Right lobe of liver (tissue), 6 donors: ENCODE measurements at regions not wholly inside any gene's neighbourhood (a gene's known extent, or its start where the extent isn't known, plus 50 kb on each side); places are given as distances from the start of the nearest gene placed in this dataset.

Experiments
- ATAC-seq, 4 donors: fragments of 200-7000 bp; cut with Tn5 transposase; one replicate each; pipeline ENCODE4 v1.9.1; 2020; ENCODE audit warnings: mild to moderate bottlenecking in 4 of 4, moderate library complexity in 4 of 4
- DNase-seq, 3 donors: peaks; one replicate each; pipeline ENCODE4 v3.0.0-alpha.2; 2020
- H3K27ac ChIP-seq, 3 donors: fragments of 200-600 bp; one replicate each; pipeline ENCODE4 v1.8.0; 2022
- H3K27me3 ChIP-seq, 2 donors: fragments of 200-600 bp; one replicate each; pipeline ENCODE4 v1.8.0; 2022
- H3K36me3 ChIP-seq, 4 donors: fragments of 200-600 bp; sonication (generic) in 1 of 4; one replicate each; pipeline versions ENCODE4 v1.5.1 to v1.8.0; 2017 to 2022; ENCODE audit warnings: control low read depth in 1 of 4
- H3K4me1 ChIP-seq, 4 donors: fragments of 200-600 bp; sonication (generic) in 1 of 4; one replicate each; pipeline versions ENCODE4 v1.5.1 to v1.8.0; 2017 to 2022; ENCODE audit warnings: control low read depth in 1 of 4
- H3K4me3 ChIP-seq, 3 donors: fragments of 200-600 bp; one replicate each; pipeline ENCODE4 v1.8.0; 2022
- H3K9me3 ChIP-seq, 4 donors: fragments of 200-600 bp; sonication (generic) in 1 of 4; one replicate each; pipeline versions ENCODE4 v1.5.1 to v1.8.0; 2017 to 2022; ENCODE audit warnings: control low read depth in 1 of 4
- POLR2A ChIP-seq: fragments of 450-650 bp; IDR thresholded peaks from one replicate; pipeline ENCODE4 v1.6.1; 2017; ENCODE audit warnings: antibody characterized with exemption, mild to moderate bottlenecking
- WGBS: methylation state at CpG from one replicate; pipeline ENCODE4 v1.1.6; 2018; ENCODE audit warnings: low coverage, low lambda C conversion rate; ENCODE audit not compliant: insufficient coverage; ENCODE audit errors: missing lambda C conversion rate; 5-methylcytosine and 5-hydroxymethylcytosine counted together
- intact Hi-C, 2 donors: fragments of 100-400 bp; cut with DNase I; formaldehyde crosslinking; loops; one replicate each; pipeline versions ENCODE4 v1.11.2 to v1.14.1; 2022
- TF ChIP-seq, protein P1 (sequence below), 4 donors: fragments of 200-600 bp in 3 of 4; fragments of 450-650 bp in 1 of 4; IDR thresholded peaks; one replicate each; pipeline versions ENCODE4 v1.5.1 to v1.8.0; 2016 to 2022; ENCODE audit warnings: antibody characterized with exemption in 4 of 4, mild to moderate bottlenecking in 2 of 4
- donor health status: DM: no; HTN: yes; CAD: no.
- donor health status: DM: no; HTN: no; CAD: no.
- donor health status: DM: no; HTN: no; CAD: no.
- donor health status: DM: no; HTN: yes; CAD: no.
- donor health status: DM: no; HTN: yes; CAD: no.

DNA sequence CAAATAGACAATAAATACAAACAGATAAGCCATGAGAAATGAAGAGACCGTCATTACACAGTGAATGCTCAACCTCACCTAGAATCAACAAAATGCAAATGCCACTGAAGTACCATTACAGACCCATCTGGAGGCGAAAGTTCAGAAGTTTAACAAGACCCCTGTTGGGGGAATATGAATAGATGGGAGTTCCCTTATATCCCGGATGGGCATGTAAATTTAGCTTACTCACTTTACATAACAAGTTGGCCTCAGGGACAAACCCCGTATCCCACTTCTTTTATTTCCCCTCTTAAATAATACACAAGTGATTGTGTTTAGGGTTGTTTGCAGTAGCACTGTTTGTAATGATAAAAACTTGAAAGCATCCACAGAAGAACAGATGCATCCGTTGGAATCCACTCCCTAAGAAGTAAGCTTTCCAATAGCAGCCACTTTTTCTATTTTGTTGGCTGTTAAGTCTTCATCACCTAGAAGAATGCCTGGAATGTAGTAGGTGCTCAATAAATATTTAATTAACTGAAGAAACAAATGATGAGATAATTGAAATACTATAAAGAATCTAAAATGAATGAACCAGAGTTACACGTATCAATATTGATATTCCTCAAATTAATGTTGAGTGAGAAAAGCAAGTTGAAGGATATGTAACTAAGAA is 1076.3 kb upstream of the TENM3 start:
- Histone ChIP-seq H3K4me1 (no peaks in the 10 kb centered on the region), H3K9me3 (no peaks in the 10 kb centered on the region), H3K27ac (no peak overlapping the region), H3K4me3 (no peak overlapping the region), H3K36me3 (no peaks in the 10 kb centered on the region), H3K27me3 (no peaks in the 10 kb centered on the region)
- no peak for TF ChIP-seq POLR2A
- TF ChIP-seq, protein P1, sequence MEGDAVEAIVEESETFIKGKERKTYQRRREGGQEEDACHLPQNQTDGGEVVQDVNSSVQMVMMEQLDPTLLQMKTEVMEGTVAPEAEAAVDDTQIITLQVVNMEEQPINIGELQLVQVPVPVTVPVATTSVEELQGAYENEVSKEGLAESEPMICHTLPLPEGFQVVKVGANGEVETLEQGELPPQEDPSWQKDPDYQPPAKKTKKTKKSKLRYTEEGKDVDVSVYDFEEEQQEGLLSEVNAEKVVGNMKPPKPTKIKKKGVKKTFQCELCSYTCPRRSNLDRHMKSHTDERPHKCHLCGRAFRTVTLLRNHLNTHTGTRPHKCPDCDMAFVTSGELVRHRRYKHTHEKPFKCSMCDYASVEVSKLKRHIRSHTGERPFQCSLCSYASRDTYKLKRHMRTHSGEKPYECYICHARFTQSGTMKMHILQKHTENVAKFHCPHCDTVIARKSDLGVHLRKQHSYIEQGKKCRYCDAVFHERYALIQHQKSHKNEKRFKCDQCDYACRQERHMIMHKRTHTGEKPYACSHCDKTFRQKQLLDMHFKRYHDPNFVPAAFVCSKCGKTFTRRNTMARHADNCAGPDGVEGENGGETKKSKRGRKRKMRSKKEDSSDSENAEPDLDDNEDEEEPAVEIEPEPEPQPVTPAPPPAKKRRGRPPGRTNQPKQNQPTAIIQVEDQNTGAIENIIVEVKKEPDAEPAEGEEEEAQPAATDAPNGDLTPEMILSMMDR (IDR thresholded peaks at IDR 0.05) = no peak
- intact Hi-C loops = no loop called here
- DNase-seq = no peak
- 21% methylated on average over 5 of the region's 6 CpGs for WGBS
- no peak for ATAC-seq

DNA sequence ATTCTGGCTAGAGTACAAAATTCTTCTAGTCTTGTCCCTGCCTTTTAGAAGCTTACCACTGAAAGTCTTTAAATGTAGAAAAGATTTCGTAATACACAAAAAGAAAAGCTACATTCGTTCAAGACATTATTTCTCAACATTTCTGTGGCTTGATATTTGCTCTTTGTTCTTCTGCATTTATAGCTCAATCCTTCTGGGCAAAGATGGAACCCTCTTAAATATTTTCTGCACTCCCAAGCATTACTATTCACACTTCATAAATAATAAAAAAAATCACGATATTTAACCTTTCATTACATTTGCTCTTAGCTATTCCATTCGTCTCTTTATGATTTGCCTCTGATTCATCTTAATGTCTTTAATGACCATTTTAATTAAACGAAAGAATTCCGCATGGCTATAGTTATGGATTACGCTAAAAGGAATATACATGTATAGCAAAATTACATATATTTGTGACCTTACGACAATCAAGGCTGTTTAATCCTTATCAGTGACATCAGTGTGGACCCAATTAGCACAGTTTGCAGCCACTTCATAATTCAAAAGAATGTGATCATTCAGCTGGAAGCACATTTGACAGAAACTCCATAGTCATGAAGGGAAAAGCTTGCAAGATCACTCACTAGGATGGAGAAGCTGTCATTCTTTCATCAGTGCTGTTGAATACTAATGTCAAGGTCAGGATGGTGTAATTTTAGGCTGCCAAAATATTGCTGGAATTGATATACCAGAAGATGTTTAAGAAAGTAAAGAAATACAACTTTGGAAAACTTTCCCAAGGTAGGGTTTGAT is 1075.0 kb upstream of the TENM3 start:
- 59% methylated on average over 8 of the region's 8 CpGs for WGBS
- H3K27me3 ChIP-seq = no peaks in the 10 kb centered on the region
- intact Hi-C loops = no loop called here

DNA sequence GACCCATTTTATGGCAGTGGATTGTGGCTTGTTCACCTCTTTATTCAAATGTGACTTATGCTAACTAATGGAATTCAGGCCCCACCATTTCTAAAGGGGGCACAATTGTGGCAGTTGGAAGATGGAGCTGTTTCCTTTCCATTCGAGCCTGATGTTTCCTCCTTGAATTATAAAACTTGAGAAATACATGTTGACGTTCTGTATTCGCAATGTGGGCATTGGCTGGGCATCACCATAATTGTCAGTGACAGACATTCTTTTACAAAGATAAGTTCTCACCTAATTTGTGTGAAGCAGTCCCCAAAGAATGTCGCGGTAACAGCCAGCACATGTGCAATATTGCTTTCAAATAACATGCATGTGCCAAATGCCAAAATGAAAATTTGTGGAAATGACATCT is 1070.2 kb upstream of the TENM3 start:
- H3K4me3 ChIP-seq = no peak overlapping the region

More for the DNA sequence above, 1075.0 kb upstream of the TENM3 start:
- Histone ChIP-seq H3K9me3 (no peaks in the 10 kb centered on the region), H3K4me3 (no peak overlapping the region), H3K36me3 (no peaks in the 10 kb centered on the region), H3K4me1 (no peaks in the 10 kb centered on the region), H3K27ac (no peak overlapping the region)
- no peak for TF ChIP-seq POLR2A
- TF ChIP-seq, protein P1 (IDR thresholded peaks at IDR 0.05) = no peak
- DNase-seq (no peak), ATAC-seq (no peak)

DNA sequence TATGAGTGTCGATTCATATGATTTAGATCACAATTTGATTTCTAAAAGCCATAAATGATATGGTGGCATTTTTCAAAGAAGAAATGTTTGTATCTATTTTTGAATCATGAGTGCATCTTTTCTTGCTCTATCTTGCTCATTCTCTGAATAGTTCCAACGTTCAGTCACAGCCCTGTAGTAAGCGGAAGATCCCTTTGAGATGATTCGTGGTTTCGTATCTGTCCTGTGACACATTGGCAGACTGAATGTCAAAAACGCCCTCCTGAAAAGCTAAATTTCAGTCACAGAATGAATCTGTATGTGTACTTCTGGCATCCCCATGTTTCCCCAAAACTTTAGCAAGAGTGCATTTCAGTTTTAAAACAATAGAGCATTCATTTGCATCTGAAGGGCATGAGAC is 1066.9 kb upstream of the TENM3 start:
- Histone ChIP-seq H3K27ac (no peak overlapping the region), H3K4me1 (no peaks in the 10 kb centered on the region), H3K36me3 (no peaks in the 10 kb centered on the region), H3K9me3 (no peaks in the 10 kb centered on the region), H3K4me3 (no peak overlapping the region), H3K27me3 (no peaks in the 10 kb centered on the region)
- WGBS = 59% methylated on average over 6 of the region's 6 CpGs
- intact Hi-C loops = no loop called here
- DNase-seq (no peak), ATAC-seq (no peak)
- no peak for TF ChIP-seq POLR2A
- TF ChIP-seq, protein P1 (IDR thresholded peaks at IDR 0.05) = no peak

More for the DNA sequence above, 1070.2 kb upstream of the TENM3 start:
- WGBS = 70% methylated on average over 5 of the region's 5 CpGs
- Histone ChIP-seq H3K4me1 (no peaks in the 10 kb centered on the region), H3K9me3 (no peaks in the 10 kb centered on the region), H3K36me3 (no peaks in the 10 kb centered on the region), H3K27me3 (no peaks in the 10 kb centered on the region), H3K27ac (no peak overlapping the region)
- intact Hi-C loops = no loop called here
- DNase-seq = no peak
- ATAC-seq = no peak
- TF ChIP-seq, protein P1 (IDR thresholded peaks at IDR 0.05) = no peak
- no peak for TF ChIP-seq POLR2A
